22Rv1 (cell line): ENCODE measurements at regions not wholly inside any gene's neighbourhood (a gene's known extent, or its start where the extent isn't known, plus 50 kb on each side); places are given as distances from the start of the nearest gene placed in this dataset.

Source experiments
- H3K27ac ChIP-seq: fragments of 450-650 bp; 2 replicates; pipeline ENCODE4 v1.5.1; 2017
- CTCF ChIP-seq: fragments of 450-650 bp; IDR thresholded peaks from 2 replicates; pipeline ENCODE4 v1.5.1; 2017; ENCODE audit warnings: mild to moderate bottlenecking
- ZFX ChIP-seq: fragments of 450-650 bp; IDR thresholded peaks from 2 replicates; pipeline ENCODE4 v1.6.1; 2017; ENCODE audit warnings: antibody characterized with exemption, borderline replicate concordance

GRCh38 chr1:47618830-47619229 is 181.0 kb downstream of the FOXD2 start:
- no peak overlapping the region for H3K27ac ChIP-seq
- no peak for TF ChIP-seq ZFX

GRCh38 chr1:47621483-47621882 is 183.6 kb downstream of the FOXD2 start:
- no peak overlapping the region for H3K27ac ChIP-seq
- no peak for TF ChIP-seq ZFX
- no peak for TF ChIP-seq CTCF

- H3K27ac ChIP-seq = no peak overlapping the region
- TF ChIP-seq CTCF = no peak
These were observed 184.1 kb downstream of the FOXD2 start for GRCh38 chr1:47621977-47622376.

- no peak overlapping the region for H3K27ac ChIP-seq
- TF ChIP-seq ZFX (no peak), CTCF (no peak)
These were observed 185.1 kb downstream of the FOXD2 start for GRCh38 chr1:47622776-47623556.

GRCh38 chr1:47623557-47623940 is 185.7 kb downstream of the FOXD2 start:
- TF ChIP-seq CTCF = no peak
- TF ChIP-seq ZFX = no peak
- H3K27ac ChIP-seq = no peak overlapping the region

- no peak overlapping the region for H3K27ac ChIP-seq
- TF ChIP-seq ZFX = no peak
- TF ChIP-seq CTCF = peak; percentile 19; the same call in 1 of the 2 replicates
These were observed 186.7 kb downstream of the FOXD2 start for GRCh38 chr1:47624531-47624930.

- H3K27ac ChIP-seq = no peak overlapping the region
- TF ChIP-seq ZFX (no peak), CTCF (no peak)
These were observed 189.2 kb downstream of the FOXD2 start for GRCh38 chr1:47627016-47627415.
